GM18870 (cell line): ENCODE measurements at regions not wholly inside any gene's neighbourhood (a gene's known extent, or its start where the extent isn't known, plus 50 kb on each side); places are given as distances from the start of the nearest gene placed in this dataset.

Experiments
- ATAC-seq: cut with Tn5 transposase; IDR thresholded peaks from one replicate; pipeline ENCODE4 v1.9.1; 2021; ENCODE audit warnings: moderate library complexity; ENCODE audit not compliant: unreplicated experiment

DNA sequence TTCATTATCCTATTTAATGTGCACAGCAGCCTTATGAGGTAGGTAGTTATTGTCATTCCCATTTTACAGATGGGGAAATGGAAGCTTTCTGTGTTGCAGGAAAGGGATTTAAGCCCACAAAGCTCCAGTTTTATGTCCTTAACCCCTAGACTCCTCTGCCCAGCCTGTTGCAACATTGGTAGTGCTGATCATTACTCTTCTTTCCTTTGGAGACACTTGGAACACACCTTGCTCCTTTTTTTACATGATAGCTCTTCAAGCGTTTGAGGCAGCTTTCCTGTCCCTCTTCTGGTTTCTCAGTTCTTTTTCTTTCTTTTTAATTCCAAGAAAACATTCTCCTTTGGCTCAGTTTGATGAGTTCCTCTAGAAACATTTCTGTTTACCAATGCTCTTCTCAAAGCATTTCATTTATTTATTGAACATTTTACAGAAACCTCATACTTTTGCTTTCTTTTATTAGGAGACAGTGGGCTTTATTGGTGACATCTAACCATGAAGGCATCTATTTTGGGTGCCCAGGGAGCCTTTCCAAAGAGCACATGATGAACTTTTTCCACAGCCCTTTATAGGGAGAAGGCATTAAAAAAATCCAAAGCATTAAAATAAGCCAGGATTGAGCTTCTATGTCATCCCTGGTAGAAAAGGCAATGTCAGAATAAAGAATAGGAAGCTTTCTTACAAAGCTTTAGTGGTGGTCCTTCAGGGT is 218.0 kb downstream of the TMEM38B start:
- no peak for ATAC-seq

DNA sequence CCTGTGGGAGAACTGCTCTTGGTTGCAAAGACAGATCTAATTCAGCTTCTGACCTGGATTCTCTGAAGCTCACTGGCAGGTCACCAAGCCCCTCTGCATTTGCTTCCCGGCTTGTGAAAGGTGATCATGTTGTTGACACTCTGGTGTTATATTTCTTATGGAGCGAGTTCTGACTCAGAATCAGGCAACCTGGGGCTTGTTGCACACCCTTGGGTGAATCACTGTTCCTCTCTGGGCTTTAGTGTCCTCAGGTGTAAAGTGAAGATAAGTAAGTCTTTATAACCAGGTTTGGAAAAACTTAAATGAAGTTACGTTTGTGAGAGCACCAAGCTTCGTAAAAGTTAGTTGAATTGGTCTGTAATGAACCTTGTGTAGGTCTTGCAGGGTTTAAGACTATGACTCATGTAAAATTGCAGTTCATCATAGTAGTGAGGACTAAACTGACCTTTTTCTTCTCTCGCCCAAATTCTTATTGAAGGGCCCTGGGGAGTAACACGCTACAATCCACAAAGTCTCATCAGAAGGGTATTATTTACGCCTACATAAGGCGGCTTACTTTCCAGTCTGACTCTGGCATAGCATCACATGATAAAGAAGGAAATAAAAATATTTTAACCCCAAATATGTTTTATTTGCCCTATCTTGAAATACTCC is 218.6 kb downstream of the TMEM38B start:
- ATAC-seq = no peak

DNA sequence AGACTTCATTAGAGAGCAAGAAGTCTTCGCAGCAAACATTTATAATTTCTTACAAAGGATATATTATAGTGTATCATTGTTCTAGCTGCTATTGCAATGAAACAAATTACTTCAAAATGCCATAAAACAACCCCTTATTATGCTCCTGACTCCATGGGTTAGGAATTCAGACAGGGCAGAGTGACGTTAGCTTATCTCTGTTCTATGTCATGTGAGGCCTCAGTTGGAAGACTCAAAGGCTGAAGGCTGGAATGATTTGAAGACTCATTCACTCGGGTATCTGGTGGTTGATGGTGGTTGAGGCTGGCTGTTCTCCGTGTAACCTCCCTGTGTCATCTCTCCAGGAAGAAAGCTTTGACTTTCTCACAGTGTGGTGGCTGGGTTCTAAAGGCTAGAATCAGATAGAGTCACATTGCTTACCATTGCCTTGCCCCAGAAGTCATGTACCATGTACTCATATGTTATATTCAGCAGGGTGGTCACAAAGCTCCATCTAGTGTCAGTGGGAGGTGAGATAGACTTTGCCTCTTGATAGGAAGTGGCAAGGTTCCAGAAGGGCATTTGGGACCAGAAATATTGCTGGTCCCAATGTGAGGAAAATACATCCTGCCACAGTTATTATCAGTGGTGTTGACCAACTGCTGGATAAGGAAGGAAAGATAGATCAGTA is 226.9 kb downstream of the TMEM38B start:
- no peak for ATAC-seq

DNA sequence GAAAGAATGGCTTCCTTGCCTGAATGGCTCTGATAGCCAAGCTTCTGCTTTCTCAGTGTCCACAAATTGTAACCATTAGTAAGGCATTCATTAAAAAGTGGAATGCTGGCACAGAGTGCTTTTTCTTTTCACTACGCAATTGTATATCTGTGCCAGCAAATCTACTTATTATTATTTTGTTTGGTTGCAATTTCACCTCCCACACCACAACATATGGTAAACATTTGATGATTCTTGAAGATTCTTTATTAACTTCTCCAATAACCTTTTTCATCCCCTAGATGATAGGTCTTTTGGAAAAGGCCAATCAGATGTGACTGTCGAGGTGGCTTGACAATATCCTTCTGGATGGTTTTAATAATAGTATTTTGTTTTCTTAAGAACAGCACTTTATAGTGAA is 234.1 kb downstream of the TMEM38B start:
- ATAC-seq = no peak

DNA sequence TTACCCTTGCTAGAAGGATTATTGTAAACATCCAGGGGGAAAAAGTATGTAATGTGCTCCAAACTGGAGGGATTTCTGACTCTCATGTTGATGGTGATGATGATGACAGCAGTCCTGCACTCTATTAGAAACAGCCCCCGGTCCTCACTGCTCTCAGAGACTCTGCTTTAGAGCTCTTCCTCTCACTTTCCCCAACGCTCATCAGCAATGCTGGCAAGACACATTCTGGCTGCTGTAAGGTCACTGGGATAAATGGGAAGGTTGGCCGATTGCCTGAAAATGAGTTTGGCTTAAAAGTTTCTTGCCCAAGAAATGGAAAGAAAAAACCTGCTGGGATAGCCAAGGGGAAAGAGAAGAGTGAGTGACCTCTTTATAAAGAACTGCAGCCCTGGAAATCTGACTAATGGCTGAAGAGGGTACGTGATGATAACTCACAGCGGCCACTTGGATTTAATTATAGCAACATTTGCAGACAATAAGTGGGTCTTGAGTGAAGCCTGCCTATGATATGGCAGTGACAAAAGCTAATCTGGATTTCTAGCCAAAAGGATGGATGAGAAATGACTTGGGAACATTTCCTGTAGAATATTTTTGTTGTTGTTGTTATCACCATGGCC is 235.8 kb downstream of the TMEM38B start:
- ATAC-seq = no peak

DNA sequence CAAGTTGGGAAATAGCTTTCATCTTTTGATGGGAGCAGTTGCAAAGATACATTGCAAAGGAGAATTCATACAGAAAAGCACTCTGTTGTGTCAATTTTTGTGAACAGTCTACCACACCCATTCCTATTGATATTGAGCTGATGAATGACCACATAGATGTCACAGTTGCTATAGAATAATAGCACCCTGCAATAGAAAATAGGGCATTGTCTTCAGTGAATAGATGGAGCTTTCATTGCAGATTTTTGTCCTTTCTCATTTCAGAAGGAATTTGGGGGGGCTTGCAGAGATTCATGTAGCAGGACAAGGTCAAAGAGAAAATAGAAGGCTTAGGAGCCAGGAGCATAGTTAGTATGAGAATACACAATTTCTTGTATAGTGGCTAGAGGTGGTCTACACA is 237.9 kb downstream of the TMEM38B start:
- no peak for ATAC-seq

DNA sequence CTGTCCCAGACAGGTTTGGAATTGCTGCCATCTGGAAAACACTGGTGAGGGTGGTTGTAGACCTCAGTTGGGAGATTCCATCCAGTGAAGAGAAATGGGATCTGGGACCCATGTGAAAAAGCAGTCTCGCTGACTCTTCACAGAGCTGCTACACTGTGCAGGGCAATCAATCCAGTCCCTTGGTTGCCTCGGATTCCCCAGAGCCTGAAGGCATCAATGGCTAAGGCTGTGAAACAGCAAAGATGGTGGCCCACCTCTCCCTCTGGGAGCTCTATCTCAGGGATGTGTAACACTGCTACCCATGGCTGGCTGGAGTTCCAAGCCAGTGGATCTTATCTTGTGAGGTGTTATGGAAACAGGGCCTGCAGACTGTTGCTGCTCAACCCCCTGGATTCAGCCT is 256.1 kb downstream of the TMEM38B start:
- ATAC-seq = no peak

DNA sequence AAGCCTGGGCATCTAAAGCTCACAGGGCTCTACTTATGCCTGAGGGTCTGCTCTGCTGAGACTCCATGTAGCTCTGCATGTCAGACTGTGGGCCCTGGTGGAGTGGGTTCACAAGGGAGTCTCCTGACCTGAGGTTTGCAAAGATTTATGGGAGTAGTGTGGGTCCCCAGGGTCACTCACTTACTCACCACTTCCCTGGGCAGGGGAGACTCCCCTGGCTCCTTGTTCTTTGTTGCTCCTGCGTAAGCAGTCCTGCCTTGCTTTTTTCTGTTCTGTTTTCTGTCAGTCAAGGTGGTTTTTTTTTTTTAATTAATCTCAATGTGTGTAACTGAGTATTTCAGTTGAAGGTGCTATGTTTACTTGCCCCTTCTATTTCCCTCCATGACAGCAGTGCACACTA is 256.6 kb downstream of the TMEM38B start:
- ATAC-seq = no peak

DNA sequence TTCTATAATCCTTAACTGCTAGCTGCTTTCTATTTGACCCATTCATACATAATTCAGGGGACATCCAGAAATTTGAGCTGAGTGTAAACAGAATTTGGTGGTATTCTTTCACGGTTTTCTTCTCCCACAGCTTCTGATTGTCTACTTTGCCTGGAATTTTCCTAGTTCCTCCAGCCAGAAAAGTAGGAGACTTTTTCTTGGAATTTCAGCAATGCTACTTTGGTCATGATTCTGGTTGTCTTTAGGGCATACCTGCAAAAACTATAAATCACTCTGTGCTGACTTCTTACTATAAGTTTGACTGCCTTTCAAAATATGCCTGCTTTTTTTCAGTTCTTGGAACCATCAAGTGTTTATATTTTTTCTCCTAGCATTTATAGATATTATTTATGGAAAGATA is 260.2 kb downstream of the TMEM38B start:
- ATAC-seq = no peak

DNA sequence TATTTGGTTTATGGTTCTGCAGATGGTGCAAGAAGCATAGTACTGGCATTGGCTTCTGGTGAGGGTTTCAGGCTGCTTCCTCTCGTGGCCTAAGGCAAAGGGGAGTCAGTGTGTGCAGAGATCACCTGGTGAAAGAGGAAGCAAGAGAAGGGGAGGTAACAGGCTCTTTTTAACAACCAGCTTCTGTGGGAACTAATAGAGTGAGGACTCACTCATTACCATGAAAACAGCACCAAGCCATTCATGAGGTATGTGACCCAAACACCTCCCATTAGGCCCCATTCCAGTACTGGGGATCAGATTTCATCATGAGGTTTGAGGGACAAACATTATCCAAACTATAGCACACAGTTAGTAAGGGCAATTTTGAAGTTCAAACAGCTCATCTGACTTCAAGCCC is 263.5 kb downstream of the TMEM38B start:
- ATAC-seq = no peak

DNA sequence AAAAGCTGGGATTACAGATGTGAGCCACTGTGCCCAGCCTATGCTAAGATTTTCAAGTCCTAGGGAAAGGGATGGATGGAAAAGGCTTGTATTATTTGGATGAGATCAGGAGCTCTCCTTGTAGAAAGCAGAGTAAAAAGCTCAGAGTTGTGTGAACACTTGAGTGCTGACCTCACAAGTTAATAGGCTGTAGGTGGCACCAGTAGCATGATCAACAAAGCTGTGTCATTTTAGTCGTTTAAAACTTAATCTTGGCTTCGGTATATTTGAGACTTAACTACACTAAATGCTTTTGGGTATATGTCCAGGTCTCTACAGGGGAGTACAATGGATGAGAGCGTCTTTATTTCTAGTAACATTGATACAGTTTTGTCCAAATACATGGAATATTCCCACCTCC is 264.2 kb downstream of the TMEM38B start:
- no peak for ATAC-seq

DNA sequence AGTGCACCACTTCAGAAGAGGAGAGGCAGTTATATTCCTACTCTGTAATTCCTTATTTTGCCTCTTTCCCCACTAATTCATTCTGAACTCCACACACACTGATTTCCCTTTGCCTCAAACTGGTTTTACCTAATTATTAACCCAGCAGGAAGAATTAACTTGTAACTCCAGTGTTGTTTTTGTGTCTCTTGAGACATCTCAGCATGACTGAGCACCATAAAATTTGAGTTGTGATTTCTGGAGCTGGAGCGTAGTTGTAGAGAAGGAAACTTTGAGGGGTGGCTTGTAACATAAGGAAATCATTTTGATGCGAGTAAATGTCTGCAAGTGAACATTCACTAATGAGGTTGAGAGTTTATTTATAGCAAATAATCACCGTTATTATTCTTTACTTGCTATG is 265.2 kb downstream of the TMEM38B start:
- no peak for ATAC-seq

DNA sequence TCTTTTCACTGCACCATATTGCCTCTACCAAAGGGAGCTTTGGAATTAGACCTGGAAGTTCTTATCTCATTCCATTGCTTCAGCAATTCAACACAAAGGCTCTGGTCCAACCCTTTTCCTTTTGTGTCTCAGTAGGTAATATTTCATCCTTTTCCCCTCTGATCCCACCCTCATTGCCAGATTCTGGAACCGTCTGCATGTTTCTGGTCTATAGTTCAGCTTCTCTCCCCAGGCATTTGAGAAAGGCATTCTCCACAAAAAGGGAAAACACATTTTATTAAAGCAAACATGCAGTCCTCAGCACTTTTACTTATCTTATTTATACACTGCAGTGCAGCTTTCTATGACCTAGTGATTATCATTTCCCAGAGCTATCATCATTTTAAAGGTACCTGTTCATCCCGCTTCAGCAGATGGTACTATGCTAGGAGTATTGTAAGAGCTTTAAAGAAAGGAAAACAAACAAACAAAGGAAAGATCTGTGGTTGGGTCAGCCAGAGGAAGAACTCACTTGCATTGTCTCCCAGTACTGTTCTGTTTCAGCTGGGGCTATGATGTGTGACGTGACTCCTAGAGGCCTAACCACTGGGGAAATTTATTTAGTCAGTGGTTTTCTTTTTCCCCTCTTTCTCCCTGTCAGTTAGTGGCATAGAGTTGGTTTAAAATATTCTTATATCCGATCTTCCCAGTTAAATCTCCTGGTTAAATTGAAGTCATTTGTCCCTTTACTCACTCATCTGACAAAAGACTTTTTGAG is 269.2 kb downstream of the TMEM38B start:
- ATAC-seq = no peak

DNA sequence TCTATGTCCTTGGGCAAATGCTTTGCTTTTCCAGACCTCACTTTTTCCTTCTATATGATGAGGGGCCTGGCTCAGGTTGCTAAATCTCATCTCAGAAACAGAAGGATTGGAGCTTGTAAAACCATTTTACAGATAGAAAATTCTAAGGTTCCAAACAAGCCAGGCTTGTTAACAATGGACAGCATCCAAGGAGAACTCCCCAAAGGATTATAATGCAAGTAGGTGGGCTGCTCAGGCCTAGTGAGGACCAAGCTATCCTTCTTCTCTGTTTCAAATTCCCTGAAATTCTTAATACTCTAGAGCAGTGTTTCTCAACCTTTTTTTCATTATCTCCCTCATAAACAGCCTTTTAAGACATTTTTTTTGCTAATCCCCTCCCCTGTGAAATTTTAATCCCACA is 269.8 kb downstream of the TMEM38B start:
- no peak for ATAC-seq

DNA sequence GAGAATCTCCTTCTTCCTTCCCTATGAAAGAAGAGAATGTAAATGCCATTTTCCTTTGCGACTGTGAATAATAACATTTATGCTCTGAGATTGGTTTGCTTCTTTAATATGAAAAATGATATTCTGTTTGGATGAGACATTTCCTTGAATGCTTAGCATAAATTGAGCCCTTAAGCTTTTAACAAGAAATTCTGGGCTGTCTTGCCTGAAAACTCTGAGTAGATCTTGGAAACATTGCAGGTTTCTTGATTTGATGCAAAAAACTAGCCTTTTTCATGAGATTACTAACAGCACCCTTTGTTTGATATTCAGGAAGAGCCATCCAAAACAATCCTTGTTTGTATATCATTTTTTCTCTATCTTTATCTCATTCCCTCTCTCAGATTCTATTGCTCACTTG is 272.5 kb downstream of the TMEM38B start:
- no peak for ATAC-seq

DNA sequence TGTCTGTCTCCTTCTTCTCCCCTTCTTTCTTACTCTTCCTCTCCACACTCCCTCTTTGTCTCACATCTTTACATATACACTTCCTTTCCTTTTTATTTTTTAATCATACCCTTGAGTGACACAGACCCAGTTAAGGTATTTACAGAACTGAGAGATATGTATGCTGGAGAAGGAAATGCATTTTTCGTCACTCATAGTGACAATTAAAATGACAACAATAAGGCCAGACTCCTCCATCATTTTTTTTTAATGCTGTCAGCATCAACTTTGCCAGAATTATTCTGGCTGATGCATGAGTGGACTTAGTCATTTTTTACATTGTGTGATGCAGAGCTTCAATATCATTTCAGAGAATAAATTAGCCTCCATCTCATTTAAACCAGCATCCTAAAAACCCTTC is 272.9 kb downstream of the TMEM38B start:
- no peak for ATAC-seq

DNA sequence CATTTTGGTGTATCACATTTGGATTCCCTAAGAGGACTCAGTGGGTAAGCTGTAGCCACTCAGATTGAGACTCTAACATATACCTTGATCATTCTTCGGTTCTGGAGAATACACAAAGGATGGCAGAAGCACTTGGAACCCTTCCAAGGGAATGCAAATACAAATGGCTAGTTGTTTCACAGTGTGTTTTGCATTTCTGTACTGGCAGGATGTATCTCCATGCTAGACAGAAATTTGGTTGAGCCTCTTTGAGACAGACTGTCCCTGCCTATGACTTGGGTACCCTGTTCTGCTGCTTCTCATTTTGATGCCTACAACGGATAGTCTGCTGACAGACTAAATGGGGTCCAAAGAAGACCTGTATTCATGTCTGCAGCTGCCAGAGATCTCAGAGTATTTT is 273.5 kb downstream of the TMEM38B start:
- ATAC-seq = no peak

DNA sequence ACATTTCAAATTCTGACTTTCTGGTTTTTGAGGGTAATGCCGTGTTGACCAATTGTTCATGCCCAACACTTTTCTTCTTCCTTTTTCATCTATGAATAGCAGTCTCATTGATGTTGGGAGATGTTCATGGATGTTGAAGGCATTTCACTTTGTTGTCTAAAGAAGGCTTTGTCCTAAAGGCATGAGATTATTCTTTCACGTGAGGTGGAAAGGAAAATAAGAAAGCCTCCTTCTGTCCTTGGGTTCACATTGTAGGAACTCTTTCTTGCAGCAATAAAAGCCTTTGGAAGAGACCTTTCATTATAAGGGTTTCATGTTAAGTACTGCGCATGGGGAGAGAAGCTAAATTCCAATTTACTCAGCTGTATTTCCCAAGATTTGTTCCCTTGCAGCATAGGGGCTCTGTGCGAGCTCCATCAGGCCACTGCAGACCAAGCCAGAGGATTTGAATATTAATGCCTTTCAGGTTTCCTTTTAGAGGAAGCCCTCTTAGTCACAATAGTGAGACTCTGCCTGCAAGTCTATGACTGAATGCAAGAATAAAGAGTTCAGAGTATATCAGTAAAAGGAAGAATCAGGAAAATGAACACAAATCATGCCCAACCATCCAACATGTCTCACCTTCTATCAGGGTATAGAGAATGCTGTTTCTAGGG is 274.6 kb downstream of the TMEM38B start:
- ATAC-seq = no peak

DNA sequence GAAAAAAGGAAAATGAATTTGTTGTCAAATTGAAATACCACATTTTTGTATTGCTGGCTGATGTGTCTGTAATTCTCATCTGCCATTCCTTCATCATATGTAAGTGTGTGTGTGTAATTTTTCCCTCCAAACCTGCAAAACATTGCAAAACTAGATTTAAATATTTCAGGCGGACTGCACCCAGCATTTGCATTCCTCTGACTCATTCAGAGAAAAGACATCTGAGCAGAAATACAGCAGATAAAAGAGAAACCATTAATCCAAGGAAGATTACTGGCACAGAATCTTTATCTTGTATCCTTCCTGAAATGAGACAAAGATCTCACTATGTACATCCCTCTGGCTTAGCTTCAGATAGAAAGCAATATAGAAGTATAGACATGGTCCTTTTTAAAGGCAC is 275.3 kb downstream of the TMEM38B start:
- ATAC-seq = no peak

DNA sequence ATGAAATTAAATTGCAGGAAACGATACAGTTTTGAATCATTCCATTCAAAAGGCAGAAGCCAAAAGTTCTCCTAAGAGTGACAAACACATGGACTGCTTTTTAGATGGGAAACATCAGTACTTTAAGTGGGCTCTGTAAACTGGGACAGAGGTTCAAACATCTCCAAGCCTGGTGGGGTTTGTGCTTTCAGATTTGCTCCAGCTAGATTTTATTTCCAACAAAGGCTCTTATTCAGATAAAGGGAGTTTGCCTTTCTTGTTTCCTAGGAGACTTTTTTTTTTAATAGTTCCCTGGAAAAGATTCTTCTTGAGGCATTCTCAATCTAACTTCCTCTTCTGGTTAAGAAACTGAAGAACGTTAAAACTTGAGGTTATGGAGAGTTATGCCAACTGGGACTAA is 277.6 kb downstream of the TMEM38B start:
- no peak for ATAC-seq
